K562 (cell line): ENCODE measurements at regions not wholly inside any gene's neighbourhood (a gene's known extent, or its start where the extent isn't known, plus 50 kb on each side); places are given as distances from the start of the nearest gene placed in this dataset.

ENCODE experiments used
- BRD4 ChIP-seq: fragments of 200-600 bp; sonication (generic); IDR thresholded peaks from 2 replicates; pipeline ENCODE4 v1.6.1; 2017; ENCODE audit warnings: inconsistent platforms
- E2F1 ChIP-seq: sonication (generic); formaldehyde crosslinking; IDR thresholded peaks from 2 replicates; pipeline ENCODE4 v1.8.1; 2023; ENCODE audit warnings: mild to moderate bottlenecking, missing genetic modification reagents, moderate library complexity
- FOXJ3 ChIP-seq: sonication (generic); formaldehyde crosslinking; IDR thresholded peaks from 2 replicates; pipeline ENCODE4 v1.4.0; 2020; ENCODE audit warnings: mild to moderate bottlenecking, missing genetic modification reagents
- HNRNPK ChIP-seq: fragments of 200-400 bp; formaldehyde crosslinking; IDR thresholded peaks from one replicate; pipeline ENCODE4 v1.6.1; 2018; ENCODE audit warnings: mild to moderate bottlenecking, low read depth, low read length; ENCODE audit not compliant: poor library complexity, severe bottlenecking
- HNRNPUL1 ChIP-seq: fragments of 200-400 bp; formaldehyde crosslinking; IDR thresholded peaks from 2 replicates; pipeline ENCODE4 v1.6.1; 2017; ENCODE audit warnings: low read length
- MYNN ChIP-seq, 2 experiments: sonication (generic); formaldehyde crosslinking in 1 of 2; IDR thresholded peaks; 2 replicates each; pipeline versions ENCODE4 v1.5.0 to v1.6.1; 2016 to 2020; ENCODE audit warnings: antibody characterized with exemption in 1 of 2, missing genetic modification reagents in 1 of 2
- NRF1 ChIP-seq, 2 experiments: fragments of 450-650 bp; IDR thresholded peaks in 1 of 2; conservative IDR thresholded peaks in 1 of 2; 2 replicates each; pipeline ENCODE4 v1.6.1; 2014; ENCODE audit warnings: mild to moderate bottlenecking in 2 of 2
- RAD21 ChIP-seq, 2 experiments: fragments of 250-450 bp in 1 of 2; fragments of 450-650 bp in 1 of 2; sonication (Bioruptor Pico) in 1 of 2; formaldehyde crosslinking in 1 of 2; IDR thresholded peaks in 1 of 2; conservative IDR thresholded peaks in 1 of 2; 2 replicates each; pipeline versions ENCODE4 v1.4.0 to v1.8.0; 2020 to 2022; ENCODE audit warnings: mild to moderate bottlenecking in 2 of 2, moderate library complexity in 1 of 2
- RCOR1 ChIP-seq, 2 experiments: IDR thresholded peaks; 2 replicates each; pipeline ENCODE4 v1.6.1; 2012; ENCODE audit warnings: low read depth in 2 of 2, low read length in 2 of 2, borderline replicate concordance in 1 of 2, improper control_type of control experiment in 1 of 2
- SIN3A ChIP-seq, 2 experiments: fragments of 150-350 bp in 1 of 2; IDR thresholded peaks; 2 replicates each; pipeline ENCODE4 v1.6.1; 2011 to 2016; ENCODE audit warnings: borderline replicate concordance in 2 of 2, low read depth in 2 of 2, low read length in 2 of 2, mild to moderate bottlenecking in 2 of 2, moderate library complexity in 2 of 2; ENCODE audit not compliant: control insufficient read depth in 1 of 2
- U2AF2 ChIP-seq: fragments of 200-400 bp; formaldehyde crosslinking; optimal IDR thresholded peaks from 2 replicates; pipeline ENCODE3; 2017; ENCODE audit warnings: low read depth, mild to moderate bottlenecking, low read length
- ZNF24 ChIP-seq: fragments of 450-650 bp; IDR thresholded peaks from 2 replicates; pipeline ENCODE4 v1.6.1; 2016
- TF ChIP-seq, protein P1 (sequence below): fragments of 450-650 bp; formaldehyde crosslinking; conservative IDR thresholded peaks from 2 replicates; pipeline ENCODE4 v1.4.0; 2022; ENCODE audit warnings: mild to moderate bottlenecking, missing genetic modification characterization
- TF ChIP-seq, protein P2 (sequence below), 3 experiments: IDR thresholded peaks in 2 of 3; conservative IDR thresholded peaks in 1 of 3; 2 replicates each; pipeline ENCODE4 v1.5.1; 2011 to 2012; ENCODE audit warnings: low read length in 3 of 3, mild to moderate bottlenecking in 3 of 3, control low read depth in 2 of 3, improper control_type of control experiment in 1 of 3, inconsistent platforms in 1 of 3, low read depth in 1 of 3, mixed read lengths in 1 of 3, moderate library complexity in 1 of 3; ENCODE audit not compliant: insufficient read depth in 2 of 3

DNA sequence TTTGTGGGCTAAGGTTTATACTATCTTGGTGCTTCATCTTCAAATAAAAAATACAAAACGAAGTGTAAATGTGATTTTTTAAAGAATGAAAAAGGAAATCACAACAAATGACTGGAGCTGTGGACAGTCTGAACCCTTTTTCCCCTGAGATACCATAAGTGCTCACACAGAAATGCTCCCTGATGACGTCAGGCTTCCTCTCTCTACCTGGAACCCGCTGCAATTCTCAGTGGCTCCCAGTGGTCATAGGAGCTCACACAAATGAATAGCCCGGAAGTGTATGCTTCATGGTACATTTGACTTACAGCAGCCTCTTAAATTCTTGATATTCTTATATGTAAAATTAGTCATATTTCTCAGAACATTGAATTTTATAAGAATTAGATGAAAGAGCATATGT is 249.7 kb upstream of the GYPC start:
- TF ChIP-seq MYNN (IDR thresholded peaks at IDR 0.05) = no peak
- TF ChIP-seq MYNN (CRISPR knock-in tag; IDR thresholded peaks at IDR 0.05) = no peak
- TF ChIP-seq E2F1 (CRISPR knock-in tag) = no peak
- no peak for TF ChIP-seq RCOR1 (IDR thresholded peaks at IDR 0.05; ENCODE audit: borderline replicate concordance in 1 of 2, low read depth in 2 of 2, low read length in 2 of 2)
- no peak for TF ChIP-seq SIN3A (IDR thresholded peaks at IDR 0.05; ENCODE audit: borderline replicate concordance in 2 of 2, control insufficient read depth in 1 of 2, low read depth in 2 of 2, low read length in 2 of 2)
- no peak for TF ChIP-seq U2AF2
- TF ChIP-seq HNRNPUL1 = no peak
- TF ChIP-seq FOXJ3 (CRISPR knock-in tag) = no peak
- TF ChIP-seq, protein P1, sequence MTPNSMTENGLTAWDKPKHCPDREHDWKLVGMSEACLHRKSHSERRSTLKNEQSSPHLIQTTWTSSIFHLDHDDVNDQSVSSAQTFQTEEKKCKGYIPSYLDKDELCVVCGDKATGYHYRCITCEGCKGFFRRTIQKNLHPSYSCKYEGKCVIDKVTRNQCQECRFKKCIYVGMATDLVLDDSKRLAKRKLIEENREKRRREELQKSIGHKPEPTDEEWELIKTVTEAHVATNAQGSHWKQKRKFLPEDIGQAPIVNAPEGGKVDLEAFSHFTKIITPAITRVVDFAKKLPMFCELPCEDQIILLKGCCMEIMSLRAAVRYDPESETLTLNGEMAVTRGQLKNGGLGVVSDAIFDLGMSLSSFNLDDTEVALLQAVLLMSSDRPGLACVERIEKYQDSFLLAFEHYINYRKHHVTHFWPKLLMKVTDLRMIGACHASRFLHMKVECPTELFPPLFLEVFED (CRISPR knock-in tag) = no peak
- no peak for TF ChIP-seq BRD4
- no peak for TF ChIP-seq ZNF24
- TF ChIP-seq HNRNPK = no peak
- TF ChIP-seq, protein P2, sequence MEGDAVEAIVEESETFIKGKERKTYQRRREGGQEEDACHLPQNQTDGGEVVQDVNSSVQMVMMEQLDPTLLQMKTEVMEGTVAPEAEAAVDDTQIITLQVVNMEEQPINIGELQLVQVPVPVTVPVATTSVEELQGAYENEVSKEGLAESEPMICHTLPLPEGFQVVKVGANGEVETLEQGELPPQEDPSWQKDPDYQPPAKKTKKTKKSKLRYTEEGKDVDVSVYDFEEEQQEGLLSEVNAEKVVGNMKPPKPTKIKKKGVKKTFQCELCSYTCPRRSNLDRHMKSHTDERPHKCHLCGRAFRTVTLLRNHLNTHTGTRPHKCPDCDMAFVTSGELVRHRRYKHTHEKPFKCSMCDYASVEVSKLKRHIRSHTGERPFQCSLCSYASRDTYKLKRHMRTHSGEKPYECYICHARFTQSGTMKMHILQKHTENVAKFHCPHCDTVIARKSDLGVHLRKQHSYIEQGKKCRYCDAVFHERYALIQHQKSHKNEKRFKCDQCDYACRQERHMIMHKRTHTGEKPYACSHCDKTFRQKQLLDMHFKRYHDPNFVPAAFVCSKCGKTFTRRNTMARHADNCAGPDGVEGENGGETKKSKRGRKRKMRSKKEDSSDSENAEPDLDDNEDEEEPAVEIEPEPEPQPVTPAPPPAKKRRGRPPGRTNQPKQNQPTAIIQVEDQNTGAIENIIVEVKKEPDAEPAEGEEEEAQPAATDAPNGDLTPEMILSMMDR (IDR thresholded peaks at IDR 0.05 in 2 of 3, conservative IDR thresholded peaks at IDR 0.05 in 1 of 3; ENCODE audit: insufficient read depth in 2 of 3, low read depth in 1 of 3, low read length in 3 of 3) = no peak
- TF ChIP-seq NRF1 (conservative IDR thresholded peaks at IDR 0.05 in 1 of 2, IDR thresholded peaks at IDR 0.05 in 1 of 2) = no peak
- TF ChIP-seq RAD21 (CRISPR knock-in tag; conservative IDR thresholded peaks at IDR 0.05 in 1 of 2, IDR thresholded peaks at IDR 0.05 in 1 of 2) = no peak
